H1 (cell line): ENCODE measurements at regions not wholly inside any gene's neighbourhood (a gene's known extent, or its start where the extent isn't known, plus 50 kb on each side); places are given as distances from the start of the nearest gene placed in this dataset.

ENCODE experiments used
- CTCF ChIA-PET: fragments of 300-600 bp; sonication (Branson Sonifier 250); formaldehyde crosslinking; loops from one replicate; lab custom pipeline; 2021; ENCODE audit not compliant: partially characterized antibody; lab: Charles Lee
- POLR2A ChIA-PET: fragments of 300-600 bp; sonication (Branson Sonifier 250); formaldehyde crosslinking; loops from one replicate; lab custom pipeline; 2021; ENCODE audit warnings: inconsistent platforms; ENCODE audit not compliant: partially characterized antibody; lab: Charles Lee
- DNase-seq, 2 experiments: peaks; one replicate each; pipeline versions ENCODE4 v3.0.0 to v3.0.0-alpha.2; 2010 to 2022; ENCODE audit warnings: low spot score in 2 of 2, low read depth in 1 of 2, mixed read lengths in 1 of 2
- FAIRE-seq: peaks from 2 replicates; lab custom pipeline; 2011; peaks lifted over from hg19 to GRCh38; lab: Jason Lieb, UNC
- H2AFZ ChIP-seq: 2 replicates; pipeline ENCODE4 v1.8.1; 2012; ENCODE audit warnings: low read length, inconsistent platforms
- H2AK5ac ChIP-seq: 2 replicates; pipeline ENCODE4 v1.6.1; 2013; ENCODE audit warnings: low read depth, low read length
- H2BK120ac ChIP-seq: replicated peaks from 2 replicates; pipeline ENCODE3; 2013; ENCODE audit warnings: low read depth, low read length, inconsistent platforms
- H2BK12ac ChIP-seq: 2 replicates; pipeline ENCODE4 v1.6.1; 2013; ENCODE audit warnings: low read depth, low read length
- H2BK15ac ChIP-seq: 2 replicates; pipeline ENCODE4 v1.6.1; 2013; ENCODE audit warnings: low read length
- H2BK20ac ChIP-seq: 2 replicates; pipeline ENCODE4 v1.6.1; 2013; ENCODE audit warnings: low read length
- H2BK5ac ChIP-seq: 2 replicates; pipeline ENCODE4 v1.6.1; 2013; ENCODE audit warnings: low read depth, low read length
- H3K14ac ChIP-seq: 2 replicates; pipeline ENCODE4 v1.6.1; 2013; ENCODE audit warnings: inconsistent platforms; ENCODE audit not compliant: insufficient read length
- H3K18ac ChIP-seq: 2 replicates; pipeline ENCODE4 v1.6.1; 2013; ENCODE audit warnings: low read length; ENCODE audit errors: extremely low read depth
- H3K23ac ChIP-seq: 2 replicates; pipeline ENCODE4 v1.6.1; 2013; ENCODE audit warnings: inconsistent platforms; ENCODE audit not compliant: insufficient read length
- H3K23me2 ChIP-seq: 2 replicates; pipeline ENCODE4 v1.6.1; 2013; ENCODE audit warnings: low read depth, low read length
- H3K27ac ChIP-seq: 2 replicates; pipeline ENCODE4 v1.6.1; 2011; ENCODE audit warnings: low read depth, low read length, inconsistent platforms
- H3K27me3 ChIP-seq, 4 experiments: replicated peaks in 1 of 4; 1 replicate in 1 of 4; 2 replicates in 3 of 4; pipeline versions ENCODE4 v1.6.1 to v1.8.1; 2011 to 2013; ENCODE audit warnings: low read length in 3 of 4, mild to moderate bottlenecking in 3 of 4, inconsistent platforms in 2 of 4, mixed read lengths in 2 of 4, moderate library complexity in 1 of 4; ENCODE audit not compliant: control insufficient read depth in 3 of 4, insufficient read depth in 3 of 4; ENCODE audit errors: extremely low read depth in 1 of 4
- H3K36me3 ChIP-seq, 4 experiments: 2 replicates each; pipeline versions ENCODE4 v1.6.1 to v1.8.1; 2011 to 2013; ENCODE audit warnings: mild to moderate bottlenecking in 4 of 4, low read length in 3 of 4, moderate library complexity in 2 of 4, control low read depth in 1 of 4, inconsistent platforms in 1 of 4; ENCODE audit not compliant: insufficient read depth in 4 of 4, control insufficient read depth in 2 of 4
- H3K4ac ChIP-seq: replicated peaks from 2 replicates; pipeline ENCODE3; 2013; ENCODE audit warnings: low read length, low read depth, mixed read lengths, inconsistent platforms; ENCODE audit not compliant: insufficient read length
- H3K4me1 ChIP-seq, 4 experiments: replicated peaks in 1 of 4; 1 replicate in 1 of 4; 2 replicates in 3 of 4; pipeline versions ENCODE4 v1.6.1 to v1.8.1; 2011 to 2013; ENCODE audit warnings: low read length in 3 of 4, inconsistent platforms in 2 of 4, mixed read lengths in 1 of 4; ENCODE audit not compliant: insufficient read depth in 4 of 4, control insufficient read depth in 3 of 4
- H3K4me2 ChIP-seq, 2 experiments: 2 replicates each; pipeline versions ENCODE4 v1.6.1 to v1.8.1; 2011 to 2013; ENCODE audit warnings: low read depth in 2 of 2, low read length in 2 of 2, control low read depth in 1 of 2, inconsistent platforms in 1 of 2, mild to moderate bottlenecking in 1 of 2; ENCODE audit not compliant: insufficient read depth in 1 of 2
- H3K4me3 ChIP-seq, 4 experiments: fragments of 200-600, 300-600 bp in 1 of 4; sonication (generic), shearing (Covaris generic), sonication (Bioruptor Twin) in 1 of 4; 2 replicates each; pipeline versions ENCODE4 v1.5.1 to v1.8.1; 2011 to 2016; ENCODE audit warnings: low read length in 4 of 4, low read depth in 3 of 4, control low read depth in 2 of 4, inconsistent platforms in 2 of 4, mild to moderate bottlenecking in 2 of 4, mixed read lengths in 1 of 4, moderate library complexity in 1 of 4; ENCODE audit not compliant: insufficient read depth in 2 of 4; ENCODE audit errors: extremely low read depth in 1 of 4
- H3K56ac ChIP-seq: replicated peaks from 2 replicates; pipeline ENCODE3; 2013; ENCODE audit warnings: low read depth, mild to moderate bottlenecking, mixed read lengths, low read length, inconsistent platforms; ENCODE audit not compliant: insufficient read length
- H3K79me1 ChIP-seq: 2 replicates; pipeline ENCODE4 v1.6.1; 2013; ENCODE audit warnings: low read depth, low read length, control low read depth
- H3K79me2 ChIP-seq, 2 experiments: 2 replicates each; pipeline versions ENCODE4 v1.6.1 to v1.8.1; 2012 to 2013; ENCODE audit warnings: low read length in 2 of 2, mild to moderate bottlenecking in 2 of 2, inconsistent platforms in 1 of 2; ENCODE audit not compliant: insufficient read depth in 2 of 2, control insufficient read depth in 1 of 2
- H3K9ac ChIP-seq, 4 experiments: replicated peaks in 1 of 4; 1 replicate in 1 of 4; 2 replicates in 3 of 4; pipeline versions ENCODE4 v1.6.1 to v1.8.1; 2011 to 2013; ENCODE audit warnings: low read depth in 3 of 4, low read length in 3 of 4, control low read depth in 2 of 4, mild to moderate bottlenecking in 2 of 4, moderate library complexity in 2 of 4, inconsistent platforms in 1 of 4; ENCODE audit errors: extremely low read depth in 1 of 4
- H3K9me3 ChIP-seq, 2 experiments: 2 replicates each; pipeline versions ENCODE4 v1.6.1 to v1.8.1; 2012 to 2013; ENCODE audit warnings: mild to moderate bottlenecking in 2 of 2, moderate library complexity in 2 of 2, control low read depth in 1 of 2, inconsistent platforms in 1 of 2, low read depth in 1 of 2, low read length in 1 of 2, mixed read lengths in 1 of 2; ENCODE audit not compliant: insufficient read depth in 2 of 2
- H4K20me1 ChIP-seq, 2 experiments: replicated peaks in 1 of 2; 2 replicates each; pipeline versions ENCODE3 to v1.8.1; 2011 to 2013; ENCODE audit warnings: inconsistent platforms in 2 of 2, low read length in 2 of 2, mild to moderate bottlenecking in 1 of 2; ENCODE audit not compliant: insufficient read depth in 2 of 2, control insufficient read depth in 1 of 2
- H4K5ac ChIP-seq: 2 replicates; pipeline ENCODE4 v1.6.1; 2013; ENCODE audit warnings: low read length, low read depth, mixed read lengths, inconsistent platforms; ENCODE audit not compliant: insufficient read length
- H4K8ac ChIP-seq: 2 replicates; pipeline ENCODE4 v1.8.0; 2013; ENCODE audit warnings: mild to moderate bottlenecking, moderate library complexity, low read length, inconsistent platforms; ENCODE audit not compliant: insufficient read depth; ENCODE audit errors: extremely low read depth
- H4K91ac ChIP-seq: replicated peaks from 2 replicates; pipeline ENCODE3; 2013; ENCODE audit warnings: low read length, mixed read lengths, inconsistent platforms; ENCODE audit not compliant: insufficient read length
- ATF2 ChIP-seq: IDR thresholded peaks from 2 replicates; pipeline ENCODE4 v1.6.1; 2012; ENCODE audit warnings: low read length, inconsistent platforms
- ATF3 ChIP-seq: IDR thresholded peaks from 2 replicates; pipeline ENCODE4 v1.6.1; 2011; ENCODE audit warnings: low read depth, mild to moderate bottlenecking, low read length; ENCODE audit not compliant: insufficient read depth
- CBX5 ChIP-seq: fragments of 300-800, 300-1000 bp; sonication (generic); IDR thresholded peaks from 2 replicates; pipeline ENCODE4 v1.7.1; 2016; ENCODE audit warnings: antibody characterized with exemption, low read length, low read depth
- CREB1 ChIP-seq: IDR thresholded peaks from 2 replicates; pipeline ENCODE4 v1.6.1; 2012; ENCODE audit warnings: inconsistent platforms
- GABPA ChIP-seq: IDR thresholded peaks from 2 replicates; pipeline ENCODE4 v1.6.1; 2011; ENCODE audit warnings: mild to moderate bottlenecking, low read length, moderate library complexity, borderline replicate concordance; ENCODE audit not compliant: insufficient read depth
- HDAC6 ChIP-seq: IDR thresholded peaks from one replicate; pipeline ENCODE4 v1.7.1; 2012; ENCODE audit warnings: low read depth, mild to moderate bottlenecking, inconsistent platforms, low read length, moderate library complexity
- JUND ChIP-seq: IDR thresholded peaks from 2 replicates; pipeline ENCODE4 v1.6.1; 2011; ENCODE audit warnings: mild to moderate bottlenecking, improper control_type of control experiment, low read length
- SIN3A ChIP-seq, 2 experiments: IDR thresholded peaks in 1 of 2; conservative IDR thresholded peaks in 1 of 2; 2 replicates each; pipeline ENCODE4 v1.6.1; 2011 to 2012; ENCODE audit warnings: low read length in 2 of 2, improper control_type of control experiment in 1 of 2, low read depth in 1 of 2, mild to moderate bottlenecking in 1 of 2
- SP2 ChIP-seq: IDR thresholded peaks from 2 replicates; pipeline ENCODE4 v1.6.1; 2012; ENCODE audit warnings: mild to moderate bottlenecking, low read length, inconsistent platforms
- SRF ChIP-seq: IDR thresholded peaks from 2 replicates; pipeline ENCODE4 v1.6.1; 2011; ENCODE audit warnings: mild to moderate bottlenecking, low read depth, low read length, moderate library complexity
- WGBS, 2 experiments: shearing (Covaris generic) in 1 of 2; methylation state at CpG; one replicate each; pipeline versions ENCODE4 v1.1.6 to v1.1.7; 2013 to 2015; ENCODE audit warnings: low lambda C conversion rate in 2 of 2, mixed read lengths in 2 of 2, inconsistent platforms in 1 of 2, low coverage in 1 of 2, missing lambda C conversion rate in 1 of 2; ENCODE audit not compliant: insufficient replicate concordance in 2 of 2, insufficient coverage in 1 of 2, insufficient read length in 1 of 2; ENCODE audit errors: extremely low coverage in 1 of 2, missing lambda C conversion rate in 1 of 2; 5-methylcytosine and 5-hydroxymethylcytosine counted together

GRCh38 chr5:126107381-126107780 lies 315.8 kb upstream of the GRAMD2B start:
- Histone ChIP-seq H4K5ac (no peak overlapping the region), H2AFZ (no peak overlapping the region), H3K4me1 (peaks cover 0 to 6% (median 2%) of the 10 kb centered on the region in 4 experiments; a peak in 2 of 7 replicates), H3K18ac (no peak overlapping the region), H3K23me2 (no peaks in the 10 kb centered on the region), H3K4me2 (no peak overlapping the region), H2AK5ac (no peak overlapping the region), H4K8ac (no peak overlapping the region), H2BK15ac (no peak overlapping the region), H3K27me3 (no peaks in the 10 kb centered on the region), H2BK20ac (0 out of 2 replicates have a peak overlapping the region, but pooled peaks have one; percentile 53), H3K79me2 (no peaks in the 10 kb centered on the region), H4K91ac (no peak overlapping the region), H3K14ac (no peak overlapping the region), H2BK12ac (no peak overlapping the region), H3K27ac (no peak overlapping the region), H4K20me1 (no peaks in the 10 kb centered on the region), H3K36me3 (no peaks in the 10 kb centered on the region), H3K79me1 (no peaks in the 10 kb centered on the region), H3K4me3 (no peak overlapping the region), H3K23ac (no peak overlapping the region), H3K56ac (no peak overlapping the region), H3K4ac (no peak overlapping the region), H3K9me3 (peaks cover 0 to 5% of the 10 kb centered on the region in 2 experiments; a peak in 3 of 4 replicates), H3K9ac (no peak overlapping the region), H2BK5ac (no peak overlapping the region), H2BK120ac (no peak overlapping the region)
- WGBS, 2 experiments: 97% methylated on average over 2 of the region's 2 CpGs; no CpG with 5 or more reads in 1 of the 2 experiments
- no peak for DNase-seq
- FAIRE-seq: no peak
- ChIA-PET POLR2A (no interaction called here), CTCF (no interaction called here)
- TF ChIP-seq CREB1 (no peak), GABPA (no peak), SIN3A (conservative IDR thresholded peaks at IDR 0.05 in 1 of 2, IDR thresholded peaks at IDR 0.05 in 1 of 2; ENCODE audit: low read depth in 1 of 2, low read length in 2 of 2) (no peak), ATF2 (no peak), SRF (no peak), HDAC6 (no peak), ATF3 (no peak), CBX5 (no peak), SP2 (no peak), JUND (no peak)
